SIG-M5 treated with dmso at 0.1 percent for 504 hours (cell line): ENCODE measurements at regions not wholly inside any gene's neighbourhood (a gene's known extent, or its start where the extent isn't known, plus 50 kb on each side); places are given as distances from the start of the nearest gene placed in this dataset.
"Not testable (repeated sequence)": the region's sequence is repeated elsewhere in the genome, so short reads cannot be mapped to it uniquely, and the experiment has no call there.

Source experiments
- DNase-seq: peaks from one replicate; lab custom pipeline; 2025; ENCODE audit not compliant: unreplicated experiment; lab: John Stamatoyannopoulos, UW

- DNase-seq = peak; percentile 28
Measured at GRCh38 chr1:244291236-244292201, 160.2 kb downstream of the ADSS2 start.

DNA sequence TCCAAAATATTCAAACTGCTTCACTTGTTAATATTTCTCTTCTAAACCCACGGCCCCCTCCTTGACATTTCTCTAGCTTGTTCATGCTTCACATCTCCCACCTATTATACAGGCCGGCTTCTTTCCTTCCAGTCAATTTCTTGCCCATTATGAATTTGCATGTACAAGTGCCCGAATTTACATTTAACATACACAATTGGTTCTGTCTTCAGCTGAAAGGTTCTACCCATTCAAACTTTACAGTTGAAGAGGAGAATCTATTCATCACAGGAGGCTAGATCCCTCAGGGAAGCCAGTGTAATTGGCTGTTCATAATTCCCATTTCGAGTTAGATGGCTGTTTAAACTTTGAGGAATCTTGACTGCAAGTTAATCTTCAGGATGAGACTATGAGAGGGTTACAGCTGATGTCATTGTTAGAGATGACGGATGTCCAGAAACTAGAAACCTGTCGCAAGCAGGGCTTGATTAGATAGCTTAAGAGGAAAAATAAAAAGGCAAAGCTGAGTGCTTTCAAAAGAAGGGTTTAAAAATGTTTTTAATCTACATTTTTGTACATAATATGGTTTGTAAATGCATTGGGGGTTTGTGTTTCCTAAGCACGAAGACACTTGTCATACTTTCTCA, 157.0 kb downstream of the ADSS2 start:
- DNase-seq = no peak

DNA sequence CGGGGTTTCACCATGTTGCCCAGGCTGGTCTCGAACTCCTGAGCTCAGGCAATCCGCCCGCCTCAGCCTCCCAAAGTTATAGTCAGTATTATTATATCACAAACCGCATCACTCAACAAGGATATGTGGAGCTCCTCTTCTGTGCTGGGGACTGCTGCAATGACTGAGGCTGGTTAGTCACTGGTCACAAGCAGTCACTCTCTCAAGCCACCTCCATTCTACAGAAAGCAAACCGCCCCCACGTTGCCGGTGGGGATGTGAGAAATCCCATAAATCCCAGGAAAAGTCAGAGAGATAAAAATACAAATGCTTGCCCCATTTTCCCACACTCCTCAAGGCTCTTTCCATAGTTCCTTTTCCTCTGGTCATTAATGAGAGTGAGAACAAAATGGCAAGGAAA, 155.7 kb downstream of the ADSS2 start:
- DNase-seq = no peak

GRCh38 chr1:244296447-244296846, 155.3 kb downstream of the ADSS2 start:
- DNase-seq = no peak

DNA sequence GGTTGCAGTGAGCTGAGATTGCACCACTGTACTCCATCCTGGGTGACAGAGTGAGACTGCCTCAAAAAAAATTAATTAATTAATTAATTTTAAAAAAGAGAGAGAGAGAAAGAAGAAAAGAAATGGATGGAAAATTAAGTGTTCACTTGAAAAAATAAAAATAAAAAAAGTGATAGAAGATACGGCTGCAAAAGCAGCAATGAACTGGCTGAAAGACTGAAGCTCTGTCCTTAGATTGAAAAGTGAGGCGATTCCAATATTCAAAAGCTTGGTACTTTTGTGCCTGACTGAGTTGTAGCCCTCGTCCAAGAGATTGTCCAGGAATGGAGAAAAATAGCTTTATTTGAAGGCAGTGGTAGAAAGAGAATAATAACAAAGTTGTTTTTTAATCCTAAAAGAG, 154.6 kb downstream of the ADSS2 start:
- no peak for DNase-seq

GRCh38 chr1:244297616-244298015, 154.1 kb downstream of the ADSS2 start:
- no peak for DNase-seq

GRCh38 chr1:244300029-244300375, 151.7 kb downstream of the ADSS2 start:
- DNase-seq = not testable (repeated sequence)

GRCh38 chr1:244301595-244302130, 150.0 kb downstream of the ADSS2 start:
- DNase-seq = no peak

- DNase-seq = peak; percentile 19
Measured at GRCh38 chr1:244302876-244303609, 148.7 kb downstream of the ADSS2 start.

GRCh38 chr1:244303610-244303969, 148.1 kb downstream of the ADSS2 start:
- no peak for DNase-seq

DNA sequence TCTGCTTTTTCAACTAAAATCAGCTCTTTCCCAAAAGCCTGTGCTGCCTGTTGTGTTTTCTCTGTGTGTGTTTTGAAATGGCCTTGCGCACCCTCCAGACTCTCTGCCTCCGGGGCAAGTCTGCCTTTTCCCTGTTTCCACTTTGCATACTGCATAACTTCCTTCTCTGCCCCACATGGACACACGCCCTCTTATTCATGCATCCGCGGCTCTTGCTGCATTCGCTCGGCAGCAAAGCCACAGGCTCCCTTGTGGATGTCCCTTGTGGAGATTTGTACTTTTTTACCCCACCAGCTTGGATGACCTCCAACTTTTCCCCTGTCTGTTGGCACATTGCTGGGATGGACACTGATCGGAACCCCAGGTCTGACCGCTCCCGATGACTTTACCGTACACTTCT, 147.6 kb downstream of the ADSS2 start:
- no peak for DNase-seq

DNA sequence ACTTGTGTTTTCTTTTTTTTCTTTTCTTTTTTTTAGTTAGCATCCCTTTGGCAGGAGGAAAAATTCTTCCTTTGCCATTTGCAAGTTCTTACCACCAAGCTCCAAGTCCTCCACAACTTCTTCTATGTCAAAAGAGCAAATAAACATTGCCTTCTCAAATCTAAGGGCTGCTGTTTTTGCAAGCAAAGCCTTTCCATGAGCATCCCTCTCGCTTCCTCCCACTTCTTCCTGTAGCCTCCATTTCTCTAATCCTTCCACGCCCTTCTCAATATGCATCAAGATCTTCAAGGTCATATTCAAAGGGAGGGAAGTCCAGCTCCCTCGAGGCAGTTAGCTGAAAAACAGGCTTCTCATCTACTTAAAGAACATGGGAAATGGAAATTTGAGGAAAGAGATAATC, 147.1 kb downstream of the ADSS2 start:
- no peak for DNase-seq

GRCh38 chr1:244305776-244306341, 145.8 kb downstream of the ADSS2 start:
- DNase-seq = no peak

GRCh38 chr1:244306544-244306943, 145.2 kb downstream of the ADSS2 start:
- no peak for DNase-seq

GRCh38 chr1:244309191-244309590, 142.5 kb downstream of the ADSS2 start:
- not testable (repeated sequence) for DNase-seq

GRCh38 chr1:244311784-244312532, 139.8 kb downstream of the ADSS2 start:
- DNase-seq = no peak

DNA sequence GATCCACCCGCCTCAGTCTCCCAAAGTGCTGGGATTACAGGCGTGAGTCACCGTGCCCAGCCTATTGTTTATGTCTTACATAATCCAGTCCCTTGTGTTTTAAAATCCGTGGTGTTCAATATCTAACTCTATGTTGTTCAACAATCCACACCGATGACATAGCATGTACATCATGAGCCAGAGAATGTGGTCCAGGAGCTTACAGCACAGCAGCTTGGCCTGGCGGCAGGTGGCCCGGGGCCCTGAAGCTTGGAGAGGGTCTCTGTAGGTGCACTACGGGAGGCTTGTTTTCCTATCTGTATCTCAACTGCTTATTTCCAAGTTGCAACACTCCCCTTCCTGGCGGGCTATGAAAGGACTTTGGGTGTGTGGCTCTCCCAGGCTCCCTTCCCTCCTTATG, 138.4 kb downstream of the ADSS2 start:
- no peak for DNase-seq

GRCh38 chr1:244314921-244315559, 136.7 kb downstream of the ADSS2 start:
- DNase-seq = no peak

DNA sequence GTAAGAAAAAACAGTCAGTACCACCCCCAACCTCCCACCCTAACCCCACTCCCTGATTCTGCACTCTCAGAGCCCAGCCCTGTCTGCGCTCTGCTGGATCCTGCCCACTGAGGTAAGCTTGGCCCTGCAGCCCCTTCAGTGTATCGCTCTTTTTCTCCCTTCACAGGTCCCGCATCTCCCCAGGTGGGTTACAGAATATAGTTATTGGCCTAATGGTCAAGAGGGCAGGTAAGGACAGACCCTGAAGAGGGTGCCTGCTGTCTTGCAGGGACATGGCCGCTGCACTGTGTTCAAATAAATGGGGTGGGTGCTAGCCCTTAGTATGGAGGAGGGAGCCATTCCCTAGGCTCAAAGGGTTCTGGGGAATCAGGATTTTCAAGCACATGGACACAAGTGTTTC, 135.7 kb downstream of the ADSS2 start:
- no peak for DNase-seq

DNA sequence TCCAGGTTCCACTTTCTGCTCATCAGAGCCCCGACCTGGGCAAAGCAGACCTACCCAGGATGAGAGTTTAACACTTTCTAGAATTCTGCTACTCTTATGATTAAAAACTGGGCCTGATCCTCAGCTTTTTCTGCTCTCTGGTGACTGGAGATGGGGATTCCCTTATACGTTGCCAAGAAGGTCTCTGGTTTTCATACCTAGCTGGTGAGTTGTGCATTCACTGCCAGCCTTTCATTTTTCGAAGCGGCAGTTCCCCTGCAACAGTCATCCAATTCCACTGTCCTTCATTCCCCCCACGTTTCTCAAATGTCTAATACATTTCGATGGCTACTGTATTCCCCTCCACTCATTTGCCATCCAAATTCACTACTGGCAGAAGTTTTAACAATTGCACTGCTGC, 135.3 kb downstream of the ADSS2 start:
- no peak for DNase-seq
